Caco-2 (cell line): ENCODE measurements at regions not wholly inside any gene's neighbourhood (a gene's known extent, or its start where the extent isn't known, plus 50 kb on each side); places are given as distances from the start of the nearest gene placed in this dataset.
A peak's percentile ranks its signal among the peaks of the same experiment; 100 is the strongest.

Experiments used
- BruUV-seq: library from RNA; stranded (reverse); fragments of 400-500 nt; replicated peaks from 2 replicates; lab custom pipeline; 2021; lab: Mats Ljungman, UMichigan
- CTCF ChIA-PET: fragments of 300-600 bp; sonication (Branson Sonifier 250); formaldehyde crosslinking; loops from one replicate; lab custom pipeline; 2022; ENCODE audit warnings: antibody characterized with exemption; lab: Charles Lee
- POLR2A ChIA-PET: fragments of 300-600 bp; sonication (Branson Sonifier 250); formaldehyde crosslinking; loops from one replicate; lab custom pipeline; 2022; ENCODE audit warnings: antibody characterized with exemption; lab: Charles Lee
- DNase-seq, 2 experiments: peaks; one replicate each; pipeline versions ENCODE4 v3.0.0 to v3.0.0-alpha.2; 2020 to 2022
- H3K27me3 ChIP-seq: replicated peaks from 2 replicates; pipeline ENCODE4 v1.6.0; 2011; ENCODE audit warnings: low read length; ENCODE audit not compliant: control insufficient read depth, insufficient read depth
- H3K36me3 ChIP-seq: 2 replicates; pipeline ENCODE4 v1.5.1; 2011; ENCODE audit warnings: low read length; ENCODE audit not compliant: control insufficient read depth, insufficient read depth
- H3K4me1 ChIP-seq: fragments of 250-450 bp; sonication (Bioruptor Pico); 2 replicates; pipeline ENCODE4 v1.5.1; 2020; ENCODE audit warnings: mild to moderate bottlenecking
- H3K4me3 ChIP-seq: 2 replicates; pipeline ENCODE4 v1.5.1; 2011; ENCODE audit warnings: low read depth, mild to moderate bottlenecking, control low read depth, low read length
- H3K9me3 ChIP-seq: fragments of 250-450 bp; sonication (Bioruptor Pico); 2 replicates; pipeline ENCODE4 v1.5.1; 2020; ENCODE audit warnings: mild to moderate bottlenecking, moderate library complexity
- H3K27ac Mint-ChIP-seq: one replicate; pipeline ENCODE4 v1.8.0; 2022; ENCODE audit warnings: mixed read lengths; ENCODE audit not compliant: unreplicated experiment
- H3K27me3 Mint-ChIP-seq: one replicate; pipeline ENCODE4 v1.8.0; 2022; ENCODE audit warnings: mixed read lengths; ENCODE audit not compliant: insufficient read depth, unreplicated experiment
- H3K36me3 Mint-ChIP-seq: one replicate; pipeline ENCODE4 v1.8.0; 2022; ENCODE audit warnings: mild to moderate bottlenecking, mixed read lengths; ENCODE audit not compliant: insufficient read depth, unreplicated experiment
- H3K4me1 Mint-ChIP-seq: one replicate; pipeline ENCODE4 v1.8.0; 2022; ENCODE audit warnings: low read depth, mixed read lengths; ENCODE audit not compliant: unreplicated experiment
- H3K4me3 Mint-ChIP-seq: one replicate; pipeline ENCODE4 v1.8.0; 2022; ENCODE audit warnings: mild to moderate bottlenecking, moderate library complexity, mixed read lengths; ENCODE audit not compliant: unreplicated experiment
- H3K9me3 Mint-ChIP-seq: one replicate; pipeline ENCODE4 v1.8.0; 2022; ENCODE audit warnings: mixed read lengths; ENCODE audit not compliant: unreplicated experiment
- CTCF ChIP-seq, 2 experiments: fragments of 200-600 bp in 1 of 2; IDR thresholded peaks; 1 replicate in 1 of 2; 2 replicates in 1 of 2; pipeline versions ENCODE4 v1.5.1 to v1.8.0; 2011 to 2022; ENCODE audit warnings: antibody characterized with exemption in 1 of 2, control low read depth in 1 of 2, inconsistent platforms in 1 of 2, low read depth in 1 of 2, low read length in 1 of 2, mild to moderate bottlenecking in 1 of 2, moderate library complexity in 1 of 2; ENCODE audit not compliant: insufficient read depth in 1 of 2, severe bottlenecking in 1 of 2, unreplicated experiment in 1 of 2
- intact Hi-C: fragments of 100-400 bp; cut with micrococcal nuclease; formaldehyde crosslinking; loops from one replicate; pipeline ENCODE4 v1.10.0; 2022; ENCODE audit not compliant: unreplicated experiment

DNA sequence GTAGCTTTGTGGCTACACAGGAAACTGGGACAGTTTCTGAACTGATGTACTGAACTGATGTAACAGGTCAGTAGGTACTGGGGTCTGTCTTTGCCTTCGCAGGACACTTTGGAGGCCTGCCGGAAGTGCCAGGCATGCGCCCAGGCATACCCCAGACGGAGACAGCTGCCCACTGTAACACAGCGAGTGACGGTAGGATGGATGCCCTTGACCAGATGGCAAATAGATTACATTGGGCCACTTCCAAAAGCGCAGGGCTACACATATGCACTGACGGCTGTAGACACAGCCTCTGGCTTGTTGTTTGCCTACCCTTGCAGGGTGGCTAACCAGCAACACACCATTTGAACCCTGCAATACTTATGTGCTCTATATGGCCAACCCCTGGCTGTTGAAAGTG is 94.1 kb upstream of the TMPO start:
- Mint-ChIP-seq H3K4me3 (no peak overlapping the region), H3K36me3 (no peaks in the 10 kb centered on the region), H3K27ac (no peak overlapping the region), H3K4me1 (peaks cover 28% of the 10 kb centered on the region), H3K9me3 (no peaks in the 10 kb centered on the region), H3K27me3 (no peaks in the 10 kb centered on the region)
- TF ChIP-seq CTCF (IDR thresholded peaks at IDR 0.05; ENCODE audit: insufficient read depth in 1 of 2, low read depth in 1 of 2, low read length in 1 of 2, severe bottlenecking in 1 of 2, unreplicated experiment in 1 of 2): no peak
- no TSS peak for BruUV-seq
- Histone ChIP-seq H3K27me3 (no peaks in the 10 kb centered on the region), H3K4me3 (no peak overlapping the region), H3K9me3 (no peaks in the 10 kb centered on the region), H3K4me1 (peaks cover 23% of the 10 kb centered on the region), H3K36me3 (no peaks in the 10 kb centered on the region)
- intact Hi-C loops: no loop called here
- no peak for DNase-seq
- POLR2A ChIA-PET: no interaction called here
- CTCF ChIA-PET: no interaction called here

- Mint-ChIP-seq H3K27ac (no peak overlapping the region), H3K9me3 (no peaks in the 10 kb centered on the region), H3K4me3 (no peak overlapping the region), H3K27me3 (no peaks in the 10 kb centered on the region), H3K4me1 (peaks cover 25% of the 10 kb centered on the region), H3K36me3 (no peaks in the 10 kb centered on the region)
- Histone ChIP-seq H3K4me1 (peaks cover 23% of the 10 kb centered on the region), H3K27me3 (no peaks in the 10 kb centered on the region), H3K36me3 (no peaks in the 10 kb centered on the region), H3K9me3 (no peaks in the 10 kb centered on the region), H3K4me3 (no peak overlapping the region)
- ChIA-PET CTCF (no interaction called here), POLR2A (no interaction called here)
- no peak for TF ChIP-seq CTCF (IDR thresholded peaks at IDR 0.05; ENCODE audit: insufficient read depth in 1 of 2, low read depth in 1 of 2, low read length in 1 of 2, severe bottlenecking in 1 of 2, unreplicated experiment in 1 of 2)
- no peak for DNase-seq
- BruUV-seq: no TSS peak
- intact Hi-C loops: no loop called here
These were observed 93.0 kb upstream of the TMPO start for GRCh38 chr12:98422359-98422758.

DNA sequence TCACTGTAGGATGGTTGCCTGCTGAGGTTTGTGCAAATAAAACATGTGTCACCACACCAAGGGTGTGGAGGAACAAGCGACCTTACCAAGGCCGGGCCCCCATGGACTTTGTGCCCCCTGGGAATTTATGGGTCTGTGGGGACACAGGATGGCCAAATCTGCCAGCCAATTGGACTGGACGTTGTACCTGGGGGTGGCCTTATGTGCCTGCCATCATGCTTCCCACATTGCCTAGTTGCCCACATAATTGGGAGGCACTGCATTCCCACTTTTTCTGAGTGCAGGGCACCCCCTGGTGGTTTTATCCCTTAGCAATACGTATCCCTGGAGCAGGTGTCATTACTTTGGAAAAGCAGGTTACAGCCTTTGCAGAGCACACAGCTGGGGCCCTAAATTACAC is 92.6 kb upstream of the TMPO start:
- DNase-seq: peak; percentile 39 to 46
- no TSS peak for BruUV-seq
- Histone ChIP-seq H3K4me1 (peaks cover 23% of the 10 kb centered on the region), H3K4me3 (no peak overlapping the region), H3K9me3 (no peaks in the 10 kb centered on the region), H3K27me3 (no peaks in the 10 kb centered on the region), H3K36me3 (no peaks in the 10 kb centered on the region)
- Mint-ChIP-seq H3K4me3 (no peak overlapping the region), H3K9me3 (no peaks in the 10 kb centered on the region), H3K4me1 (peaks cover 21% of the 10 kb centered on the region), H3K27me3 (no peaks in the 10 kb centered on the region), H3K27ac (no peak overlapping the region), H3K36me3 (no peaks in the 10 kb centered on the region)
- peak; percentile 25 to 36 for TF ChIP-seq CTCF (IDR thresholded peaks at IDR 0.05; ENCODE audit: insufficient read depth in 1 of 2, low read depth in 1 of 2, low read length in 1 of 2, severe bottlenecking in 1 of 2, unreplicated experiment in 1 of 2)
- POLR2A ChIA-PET: no interaction called here
- intact Hi-C loops: no loop called here
- CTCF ChIA-PET: no interaction called here
